Ovary (tissue), 7 donors: ENCODE measurements at regions not wholly inside any gene's neighbourhood (a gene's known extent, or its start where the extent isn't known, plus 50 kb on each side); places are given as distances from the start of the nearest gene placed in this dataset.

Experiments
- DNase-seq, 5 donors: peaks; one replicate each; pipeline ENCODE4 v3.0.0-alpha.2; 2019 to 2020
- H3K27ac ChIP-seq, 2 donors: fragments of 200-600 bp; one replicate each; pipeline versions ENCODE4 v1.5.1 to v1.8.0; 2019 to 2022
- H3K27me3 ChIP-seq: fragments of 200-600 bp; one replicate; pipeline ENCODE4 v1.8.0; 2022
- H3K36me3 ChIP-seq: fragments of 200-600 bp; sonication (generic); one replicate; pipeline ENCODE4 v1.5.1; 2019
- H3K4me1 ChIP-seq: one replicate; pipeline ENCODE4 v1.8.1; 2013; ENCODE audit warnings: mild to moderate bottlenecking, moderate library complexity; ENCODE audit not compliant: insufficient read depth
- H3K4me3 ChIP-seq: fragments of 200-600 bp; sonication (generic); one replicate; pipeline ENCODE4 v1.5.1; 2017
- H3K9me3 ChIP-seq, 2 donors: fragments of 200-600 bp in 1 of 2; sonication (generic) in 1 of 2; one replicate each; pipeline versions ENCODE4 v1.5.1 to v1.8.1; 2013 to 2019; ENCODE audit warnings: mild to moderate bottlenecking in 1 of 2, moderate library complexity in 1 of 2
- EP300 ChIP-seq: sonication (generic); formaldehyde crosslinking; IDR thresholded peaks from one replicate; pipeline ENCODE4 v1.6.1; 2017; ENCODE audit warnings: antibody characterized with exemption
- POLR2A ChIP-seq: fragments of 450-650 bp; IDR thresholded peaks from one replicate; pipeline ENCODE4 v1.6.1; 2017; ENCODE audit warnings: antibody characterized with exemption, mild to moderate bottlenecking, moderate library complexity
- WGBS, 3 donors: extraction: QIAGEN DNeasy Blood & Tissue Kit in 1 of 3; methylation state at CpG; one replicate each; pipeline versions ENCODE4 v1.1.5 to v1.1.7; 2013 to 2017; 5-methylcytosine and 5-hydroxymethylcytosine counted together
- intact Hi-C, 4 donors: fragments of 100-400 bp; cut with DNase I; formaldehyde crosslinking; loops; one replicate each; pipeline versions ENCODE4 v1.11.0 to v1.15.1; 2022 to 2023
- TF ChIP-seq, protein P1 (sequence below), 3 donors: fragments of 450-650 bp in 2 of 3; fragments of 200-600 bp in 1 of 3; IDR thresholded peaks; one replicate each; pipeline versions ENCODE4 v1.5.1 to v1.8.0; 2016 to 2022; ENCODE audit warnings: antibody characterized with exemption in 3 of 3, mild to moderate bottlenecking in 1 of 3
- donor health status: DM: no; HTN: no; CAD: no; lungs with moderate emphysema.
- donor health status: DM: no; HTN: no; CAD: no.
- donor health status: Bipolar disorder and iron deficiency.
- donor health status: DM: no; HTN: no; CAD: no.
- donor health status: DM: yes; HTN: yes; CAD: no.

DNA sequence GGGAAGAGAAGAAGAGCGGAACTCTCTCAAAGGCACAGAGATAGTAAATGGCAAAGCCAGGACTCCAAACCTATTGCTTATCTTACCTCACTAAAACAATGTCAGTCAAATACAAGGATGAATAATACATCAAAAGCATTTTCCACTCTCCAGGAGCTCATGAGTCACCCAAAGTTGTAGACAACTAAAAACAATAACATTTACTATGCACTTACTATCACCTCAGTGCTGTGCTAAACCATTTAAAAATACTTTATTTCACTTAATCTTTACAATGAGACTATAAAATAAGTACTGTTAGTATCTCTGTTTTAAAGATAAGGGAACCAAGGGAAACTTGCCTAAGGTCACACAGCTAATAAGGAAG is 163.2 kb upstream of the SPANXC start:
- Histone ChIP-seq H3K27ac (no peak overlapping the region), H3K36me3 (no peaks in the 10 kb centered on the region), H3K9me3 (no peaks in the 10 kb centered on the region), H3K27me3 (no peaks in the 10 kb centered on the region), H3K4me1 (no peaks in the 10 kb centered on the region), H3K4me3 (no peak overlapping the region)
- TF ChIP-seq, protein P1, sequence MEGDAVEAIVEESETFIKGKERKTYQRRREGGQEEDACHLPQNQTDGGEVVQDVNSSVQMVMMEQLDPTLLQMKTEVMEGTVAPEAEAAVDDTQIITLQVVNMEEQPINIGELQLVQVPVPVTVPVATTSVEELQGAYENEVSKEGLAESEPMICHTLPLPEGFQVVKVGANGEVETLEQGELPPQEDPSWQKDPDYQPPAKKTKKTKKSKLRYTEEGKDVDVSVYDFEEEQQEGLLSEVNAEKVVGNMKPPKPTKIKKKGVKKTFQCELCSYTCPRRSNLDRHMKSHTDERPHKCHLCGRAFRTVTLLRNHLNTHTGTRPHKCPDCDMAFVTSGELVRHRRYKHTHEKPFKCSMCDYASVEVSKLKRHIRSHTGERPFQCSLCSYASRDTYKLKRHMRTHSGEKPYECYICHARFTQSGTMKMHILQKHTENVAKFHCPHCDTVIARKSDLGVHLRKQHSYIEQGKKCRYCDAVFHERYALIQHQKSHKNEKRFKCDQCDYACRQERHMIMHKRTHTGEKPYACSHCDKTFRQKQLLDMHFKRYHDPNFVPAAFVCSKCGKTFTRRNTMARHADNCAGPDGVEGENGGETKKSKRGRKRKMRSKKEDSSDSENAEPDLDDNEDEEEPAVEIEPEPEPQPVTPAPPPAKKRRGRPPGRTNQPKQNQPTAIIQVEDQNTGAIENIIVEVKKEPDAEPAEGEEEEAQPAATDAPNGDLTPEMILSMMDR (IDR thresholded peaks at IDR 0.05), result no peak
- TF ChIP-seq POLR2A (no peak), EP300 (no peak)
- 73 to 92% (median 88%) methylated on average over 1 of the region's 1 CpG for WGBS, 3 donors
- intact Hi-C loops, result no loop called here
- no peak for DNase-seq

DNA sequence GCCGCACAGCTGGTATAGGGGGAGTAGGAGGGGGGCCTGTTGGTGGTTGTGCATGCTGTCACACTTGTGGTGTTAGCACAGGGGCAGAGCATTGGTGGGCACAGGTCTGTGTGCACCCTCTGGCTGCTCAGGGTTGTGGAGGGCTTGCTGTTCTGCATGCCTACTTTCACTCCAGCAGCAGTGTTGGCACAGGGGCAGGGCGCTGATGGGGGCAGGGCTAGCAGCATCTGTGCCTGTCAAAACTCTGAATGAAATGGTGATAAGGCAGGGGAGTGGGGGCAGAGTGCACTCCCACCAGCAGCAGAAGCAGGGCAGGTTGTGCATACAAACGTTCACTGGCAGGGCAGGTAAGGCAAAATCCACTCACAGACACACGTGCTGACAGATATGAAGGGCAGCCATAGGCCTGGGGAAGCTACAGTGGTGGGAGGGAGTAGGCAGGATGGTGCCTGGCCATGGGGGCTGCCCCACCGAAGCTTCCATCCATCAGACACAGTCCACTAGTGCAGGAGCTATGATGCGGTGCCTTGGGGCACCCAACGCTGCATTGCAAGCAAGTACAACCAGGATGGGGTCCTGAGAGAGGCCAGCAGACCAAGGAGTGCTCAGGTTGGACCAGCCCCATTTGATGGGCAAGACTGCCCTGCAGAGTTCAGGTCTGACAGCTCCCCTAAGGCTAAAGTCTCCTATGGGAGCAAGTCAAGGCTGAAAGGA is 160.7 kb upstream of the SPANXC start:
- Histone ChIP-seq H3K36me3 (no peaks in the 10 kb centered on the region), H3K27ac (no peak overlapping the region), H3K4me1 (no peaks in the 10 kb centered on the region), H3K4me3 (no peak overlapping the region), H3K27me3 (no peaks in the 10 kb centered on the region), H3K9me3 (no peaks in the 10 kb centered on the region)
- 52 to 66% (median 54%) methylated on average over 7 of the region's 7 CpGs for WGBS, 3 donors
- intact Hi-C loops, result no loop called here
- no peak for DNase-seq
- TF ChIP-seq, protein P1 (IDR thresholded peaks at IDR 0.05), result no peak
- TF ChIP-seq EP300 (no peak), POLR2A (no peak)

DNA sequence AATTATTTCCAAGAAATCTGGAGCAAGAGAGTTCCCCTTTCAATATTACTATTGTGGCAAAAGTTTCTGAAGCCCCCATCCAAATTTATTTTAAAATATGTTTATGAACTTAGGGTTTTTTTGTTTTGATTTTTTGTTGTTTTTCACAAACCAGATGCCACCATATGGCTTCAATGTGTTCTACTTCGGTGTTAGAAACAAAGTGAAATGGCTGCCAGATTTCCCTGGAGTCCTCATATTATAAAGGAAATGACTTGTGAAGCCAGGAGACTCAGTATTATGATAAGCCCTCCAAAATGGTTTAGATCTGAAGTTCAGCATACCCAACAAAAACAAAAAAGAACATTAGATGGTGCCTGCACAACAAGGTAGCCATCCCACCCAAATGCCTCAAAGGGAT is 154.2 kb upstream of the SPANXC start:
- Histone ChIP-seq H3K4me1 (no peaks in the 10 kb centered on the region), H3K4me3 (no peak overlapping the region), H3K27ac (no peak overlapping the region), H3K27me3 (no peaks in the 10 kb centered on the region), H3K36me3 (no peaks in the 10 kb centered on the region), H3K9me3 (no peaks in the 10 kb centered on the region)
- intact Hi-C loops, result no loop called here
- WGBS, 3 donors, result 28 to 62% (median 44%) methylated on average over 1 of the region's 1 CpG
- TF ChIP-seq POLR2A (no peak), EP300 (no peak)
- TF ChIP-seq, protein P1 (IDR thresholded peaks at IDR 0.05), result no peak
- DNase-seq, result no peak

DNA sequence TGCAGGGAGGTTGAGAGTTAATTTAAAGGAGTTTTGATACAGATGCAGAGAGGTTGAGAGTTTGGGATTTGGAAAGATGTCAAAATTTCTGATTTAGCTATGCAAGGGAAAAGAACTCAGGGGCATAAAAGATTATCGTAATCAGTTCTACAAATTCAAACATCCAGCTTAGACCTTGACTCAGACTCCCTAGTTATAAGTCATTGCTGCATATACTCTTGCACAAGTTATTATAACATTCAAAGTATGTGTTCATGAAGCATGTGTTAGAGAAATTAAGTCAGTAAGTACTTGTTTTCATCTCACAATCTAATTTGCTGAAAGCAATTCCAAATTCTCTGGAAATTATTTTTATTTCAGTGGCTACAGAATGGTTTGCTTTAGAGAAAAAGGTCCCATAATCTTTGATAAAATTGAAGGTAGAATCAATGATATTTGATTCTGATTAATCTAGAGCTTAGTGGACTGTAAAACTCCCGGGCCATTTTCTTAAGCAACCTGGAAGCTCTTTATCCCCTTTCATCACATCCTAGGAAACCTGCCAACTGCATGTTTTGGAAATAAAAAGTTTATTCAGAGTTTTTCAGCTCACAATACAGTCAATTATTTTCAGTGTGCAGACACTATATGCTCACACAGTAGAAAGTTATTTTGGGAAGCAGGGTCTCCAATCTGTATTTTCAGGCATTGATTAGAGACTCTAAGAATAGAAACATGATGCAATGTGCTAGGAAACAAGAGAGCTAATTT is 132.9 kb upstream of the SPANXC start:
- WGBS, 3 donors, result 29 to 43% (median 37%) methylated on average over 2 of the region's 2 CpGs
- H3K9me3 ChIP-seq, result no peaks in the 10 kb centered on the region
- no peak overlapping the region for H3K27ac ChIP-seq
- DNase-seq, result no peak
- H3K4me1 ChIP-seq, result no peaks in the 10 kb centered on the region
- no peaks in the 10 kb centered on the region for H3K27me3 ChIP-seq
- intact Hi-C loops, result no loop called here
- no peak for TF ChIP-seq POLR2A
- no peak for TF ChIP-seq EP300
- TF ChIP-seq, protein P1 (IDR thresholded peaks at IDR 0.05), result no peak
- no peak overlapping the region for H3K4me3 ChIP-seq
- H3K36me3 ChIP-seq, result no peaks in the 10 kb centered on the region
